ENCODE measurements at regions not wholly inside any gene's neighbourhood (a gene's known extent, or its start where the extent isn't known, plus 50 kb on each side); places are given as distances from the start of the nearest gene placed in this dataset.

- DNase-seq = no peak
Observed at GRCh38 chr5:7321724-7322123, 74.2 kb upstream of the ADCY2 start.

GRCh38 chr5:7324919-7325318, 71.0 kb upstream of the ADCY2 start:
- no peak for DNase-seq

- no peak for DNase-seq
Observed at GRCh38 chr5:7325975-7326913, 69.7 kb upstream of the ADCY2 start.

- no peak for DNase-seq
Observed at GRCh38 chr5:7329141-7329540, 66.8 kb upstream of the ADCY2 start.

- no peak for DNase-seq
Observed at GRCh38 chr5:7329712-7330111, 66.2 kb upstream of the ADCY2 start.

GRCh38 chr5:7330256-7330655, 65.7 kb upstream of the ADCY2 start:
- DNase-seq = no peak

- DNase-seq = no peak
Observed at GRCh38 chr5:7331131-7331530, 64.8 kb upstream of the ADCY2 start.

Data from GDM1 (cell line).